NCI-H146 treated with DMSO at 0.1 percent for 48 hours (cell line): ENCODE measurements at regions not wholly inside any gene's neighbourhood (a gene's known extent, or its start where the extent isn't known, plus 50 kb on each side); places are given as distances from the start of the nearest gene placed in this dataset.

ENCODE experiments used
- DNase-seq: peaks from one replicate; lab custom pipeline; 2025; ENCODE audit not compliant: unreplicated experiment; lab: John Stamatoyannopoulos, UW

DNA sequence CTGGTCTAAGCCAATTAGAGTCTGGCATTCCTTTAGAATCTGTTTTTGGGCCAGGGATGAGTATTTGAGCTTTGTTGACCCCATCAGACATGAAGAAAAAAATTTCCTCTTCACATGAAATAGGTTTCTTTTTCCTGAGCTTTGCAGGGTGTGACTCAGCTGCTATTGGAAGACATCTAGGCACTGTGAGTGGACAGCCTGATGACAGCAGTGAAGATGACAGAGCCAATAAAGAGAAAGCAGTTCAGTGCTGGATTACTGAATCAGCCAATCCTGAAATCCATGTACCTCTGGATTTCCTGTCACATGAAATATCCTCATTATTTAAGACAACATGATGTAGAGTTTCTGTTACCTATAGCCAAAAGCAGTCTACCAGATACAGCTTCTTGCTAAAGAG lies 51.3 kb upstream of the GRIA1 start:
- DNase-seq, result no peak
